Activated naive CD8-positive, alpha-beta T cell treated with anti-CD3 and anti-CD28 coated beads, Interleukin-2, amount 50 U/mL, for 24 hours (primary cell): ENCODE measurements at regions not wholly inside any gene's neighbourhood (a gene's known extent, or its start where the extent isn't known, plus 50 kb on each side); places are given as distances from the start of the nearest gene placed in this dataset.

Source experiments
- ATAC-seq: fragments of 150-1000 bp; cut with Tn5 transposase; one replicate; pipeline ENCODE4 v1.10.0; 2021
- DNase-seq: peaks from one replicate; pipeline ENCODE4 v3.0.0; 2021
- H3K27ac Mint-ChIP-seq: one replicate; pipeline ENCODE4 v1.8.0; 2021; ENCODE audit warnings: mild to moderate bottlenecking, mixed read lengths
- H3K27me3 Mint-ChIP-seq: one replicate; pipeline ENCODE4 v1.8.0; 2021; ENCODE audit warnings: mixed read lengths
- H3K36me3 Mint-ChIP-seq: one replicate; pipeline ENCODE4 v1.8.0; 2021; ENCODE audit warnings: low read depth, mixed read lengths
- H3K4me1 Mint-ChIP-seq: one replicate; pipeline ENCODE4 v1.8.0; 2021; ENCODE audit warnings: mixed read lengths
- H3K4me3 Mint-ChIP-seq: one replicate; pipeline ENCODE4 v1.8.0; 2021; ENCODE audit warnings: mild to moderate bottlenecking, moderate library complexity, mixed read lengths
- H3K9me3 Mint-ChIP-seq: one replicate; pipeline ENCODE4 v1.8.0; 2021; ENCODE audit warnings: mixed read lengths

DNA sequence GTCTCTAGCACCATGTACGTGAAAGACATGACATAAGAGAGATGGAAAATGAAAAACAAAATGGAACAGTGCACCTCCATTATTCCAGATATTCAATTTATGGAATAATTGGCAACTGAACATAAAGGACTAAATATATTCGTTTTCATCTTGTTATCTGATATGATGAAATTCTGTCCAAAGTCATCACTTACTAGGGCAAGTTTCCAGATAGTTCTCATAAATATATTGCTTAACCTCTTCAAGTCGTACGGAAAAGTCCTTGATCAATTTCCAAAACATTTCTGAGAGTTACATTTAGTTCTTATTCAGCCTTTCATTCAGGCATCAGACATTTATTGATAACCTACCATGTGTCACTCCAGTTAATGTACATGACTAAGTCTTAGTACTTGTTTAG is 185.2 kb downstream of the HGF start:
- Mint-ChIP-seq H3K27me3 (no peaks in the 10 kb centered on the region), H3K9me3 (peaks cover 4% of the 10 kb centered on the region), H3K36me3 (no peaks in the 10 kb centered on the region), H3K27ac (no peak overlapping the region), H3K4me3 (no peak overlapping the region), H3K4me1 (no peaks in the 10 kb centered on the region)
- no peak for DNase-seq
- ATAC-seq: no peak

DNA sequence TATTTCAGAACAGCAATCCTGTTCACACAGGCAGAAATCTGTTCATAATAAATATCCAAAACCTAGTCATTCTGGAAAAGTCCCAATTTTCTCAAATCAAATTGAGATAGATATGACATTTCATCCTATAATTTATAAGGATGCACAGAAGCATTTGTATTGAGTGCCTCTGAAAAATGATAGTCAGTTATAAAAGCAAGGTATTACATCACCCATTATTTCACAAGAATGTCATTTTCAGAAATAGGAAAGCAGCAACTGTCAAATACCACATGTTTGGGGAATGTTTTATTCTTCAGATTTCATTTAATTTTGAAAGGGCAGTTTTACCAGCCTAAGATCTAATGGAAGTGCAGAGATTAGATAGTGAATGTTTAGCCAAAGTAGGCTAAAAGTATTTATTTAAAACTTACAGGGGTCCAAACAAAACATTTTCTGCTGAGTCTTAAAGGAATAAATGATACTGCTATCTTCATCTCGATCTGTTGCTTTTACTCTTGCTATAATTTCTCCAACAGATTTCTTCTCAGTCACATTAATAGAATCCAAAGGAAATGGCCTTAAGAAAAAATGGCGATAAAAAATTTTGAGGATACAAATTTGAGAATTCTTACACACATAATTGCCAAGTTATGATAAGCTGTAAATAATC is 185.8 kb downstream of the HGF start:
- no peaks in the 10 kb centered on the region for H3K27me3 Mint-ChIP-seq
- peaks cover 4% of the 10 kb centered on the region for H3K9me3 Mint-ChIP-seq
- H3K4me1 Mint-ChIP-seq: no peaks in the 10 kb centered on the region

DNA sequence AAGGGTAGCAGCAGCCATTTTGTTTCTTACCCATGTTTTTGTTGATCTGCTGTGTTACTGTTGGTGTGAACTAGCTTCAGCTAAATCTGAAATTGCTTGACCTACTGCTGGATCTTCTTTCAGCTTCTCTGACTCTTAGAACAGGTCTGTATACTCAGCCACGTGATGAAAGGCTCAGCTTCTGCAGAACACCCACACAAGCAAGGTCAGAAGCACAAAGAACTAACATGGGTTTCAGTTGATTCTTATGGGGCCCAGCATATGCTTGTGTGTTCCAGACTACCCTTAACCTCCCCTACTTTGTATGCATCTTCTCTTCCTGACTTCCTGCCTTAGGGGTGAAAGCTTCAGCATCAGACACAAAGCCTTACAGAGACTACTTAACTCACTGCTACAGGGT is 186.8 kb downstream of the HGF start:
- no peak for DNase-seq
- Mint-ChIP-seq H3K4me3 (no peak overlapping the region), H3K27me3 (no peaks in the 10 kb centered on the region), H3K36me3 (no peaks in the 10 kb centered on the region), H3K27ac (no peak overlapping the region), H3K4me1 (no peaks in the 10 kb centered on the region), H3K9me3 (peaks cover 4% of the 10 kb centered on the region)
- ATAC-seq: no peak

More for the DNA sequence above, 185.8 kb downstream of the HGF start:
- DNase-seq (no peak), ATAC-seq (no peak)
- Mint-ChIP-seq H3K27ac (no peak overlapping the region), H3K4me3 (no peak overlapping the region), H3K36me3 (no peaks in the 10 kb centered on the region)

DNA sequence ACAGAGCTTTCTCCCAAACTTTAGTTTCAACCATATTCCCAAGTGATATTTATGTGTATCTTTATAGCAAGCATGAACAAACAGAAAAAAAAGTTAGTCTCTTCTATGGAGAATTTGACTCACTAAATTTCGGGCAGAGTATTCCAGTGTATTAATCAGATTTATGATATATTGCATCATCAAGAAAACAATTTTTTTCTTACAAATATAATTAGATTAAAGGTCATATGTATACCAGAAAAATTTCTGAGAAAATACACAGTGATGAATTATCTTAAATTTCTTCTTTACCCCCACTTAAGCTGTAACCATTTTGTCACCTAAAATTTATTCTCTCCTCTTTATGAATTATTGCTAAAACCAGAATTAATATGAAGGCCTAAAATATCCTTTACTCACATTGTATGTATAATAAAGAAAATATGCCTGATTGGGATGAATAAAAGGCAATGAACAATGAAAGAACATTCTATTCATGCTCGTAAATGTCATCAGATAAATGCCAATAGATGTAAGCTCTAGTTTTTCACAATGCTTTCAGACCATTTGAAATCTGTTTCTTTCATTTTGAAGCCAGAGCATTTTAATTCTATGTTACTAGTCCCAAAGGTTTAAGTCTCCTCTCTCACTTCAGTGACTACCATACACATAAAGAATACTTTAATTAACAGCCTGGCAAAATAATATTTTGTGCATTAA is 192.1 kb downstream of the HGF start:
- H3K4me1 Mint-ChIP-seq: no peaks in the 10 kb centered on the region
- no peak overlapping the region for H3K4me3 Mint-ChIP-seq

DNA sequence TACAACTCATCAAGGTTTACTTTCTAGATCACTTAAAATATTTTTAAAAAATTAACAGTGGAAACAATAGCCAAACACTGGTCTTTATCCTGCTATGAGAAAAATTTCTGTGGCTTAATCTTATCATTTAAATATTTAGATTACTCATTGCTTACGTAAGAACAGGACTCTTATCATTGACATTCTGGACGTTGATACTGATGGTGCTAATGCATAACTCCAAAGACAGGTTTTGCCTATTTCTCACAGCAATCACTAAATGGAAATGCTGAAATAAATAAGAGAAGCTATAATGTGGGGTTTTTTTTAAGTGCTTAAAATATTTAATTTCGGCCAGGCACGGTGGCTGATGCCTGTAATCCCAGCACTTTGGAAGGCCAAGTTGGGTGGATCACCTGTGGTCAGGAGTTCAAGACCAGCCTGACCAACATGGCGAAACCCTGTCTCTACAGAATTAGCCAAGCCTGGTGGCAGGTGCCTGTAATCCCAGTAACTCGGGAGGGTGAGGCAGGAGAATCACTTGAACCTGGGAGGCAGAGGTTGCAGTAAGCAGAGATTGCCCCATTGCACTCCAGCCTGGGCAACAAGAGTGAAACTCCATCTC is 195.0 kb downstream of the HGF start:
- no peak for DNase-seq
- Mint-ChIP-seq H3K4me1 (no peaks in the 10 kb centered on the region), H3K9me3 (peaks cover 5% of the 10 kb centered on the region), H3K27me3 (no peaks in the 10 kb centered on the region), H3K36me3 (no peaks in the 10 kb centered on the region), H3K27ac (no peak overlapping the region), H3K4me3 (no peak overlapping the region)
- ATAC-seq: no peak

More for the DNA sequence above, 192.1 kb downstream of the HGF start:
- no peak overlapping the region for H3K27ac Mint-ChIP-seq
- no peaks in the 10 kb centered on the region for H3K27me3 Mint-ChIP-seq
- peaks cover 8% of the 10 kb centered on the region for H3K9me3 Mint-ChIP-seq
- ATAC-seq (no peak), DNase-seq (no peak)
- no peaks in the 10 kb centered on the region for H3K36me3 Mint-ChIP-seq

DNA sequence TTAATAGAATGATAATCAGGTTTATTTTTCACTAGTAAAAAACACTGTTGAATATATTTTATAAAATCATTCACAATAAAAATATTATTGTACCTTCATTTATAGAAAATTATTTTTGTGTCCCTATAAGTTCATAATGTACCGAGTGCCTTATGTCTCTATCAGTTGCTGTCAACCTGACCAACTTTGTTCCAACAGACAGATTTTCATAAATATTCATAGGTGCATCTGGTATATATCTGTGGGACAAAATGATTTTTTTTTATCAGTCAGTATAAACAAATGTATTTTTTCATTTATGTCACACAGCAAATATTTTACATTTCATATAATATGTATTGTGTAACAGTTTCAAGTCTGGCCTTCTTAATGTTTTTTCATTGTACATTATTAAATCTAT is 195.9 kb downstream of the HGF start:
- no peaks in the 10 kb centered on the region for H3K36me3 Mint-ChIP-seq
- ATAC-seq: no peak
- H3K27me3 Mint-ChIP-seq: no peaks in the 10 kb centered on the region
- no peak overlapping the region for H3K4me3 Mint-ChIP-seq
- DNase-seq: no peak
- no peak overlapping the region for H3K27ac Mint-ChIP-seq
- peaks cover 5% of the 10 kb centered on the region for H3K9me3 Mint-ChIP-seq
- no peaks in the 10 kb centered on the region for H3K4me1 Mint-ChIP-seq

DNA sequence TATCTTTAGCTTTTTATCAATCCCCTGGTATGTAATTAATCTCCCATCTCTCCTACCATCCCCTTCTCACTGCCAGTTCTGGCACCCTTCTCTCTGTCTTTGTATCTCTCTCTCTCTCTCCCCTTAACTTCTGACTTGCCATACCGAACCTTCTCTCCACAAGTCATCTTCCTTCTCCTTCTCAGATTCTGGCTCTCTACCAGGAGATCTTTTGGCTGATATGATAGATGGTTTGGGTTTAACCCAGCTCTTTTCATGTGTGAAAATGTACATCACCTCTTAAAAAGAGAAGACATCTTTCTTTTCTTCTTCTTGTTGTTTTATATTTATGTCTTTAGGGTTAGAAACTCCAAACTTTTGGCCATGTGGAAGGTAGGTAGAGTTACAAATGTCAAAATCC is 196.7 kb downstream of the HGF start:
- no peaks in the 10 kb centered on the region for H3K27me3 Mint-ChIP-seq
- DNase-seq (no peak), ATAC-seq (no peak)
- H3K9me3 Mint-ChIP-seq: peaks cover 5% of the 10 kb centered on the region
- H3K4me3 Mint-ChIP-seq: no peak overlapping the region
- H3K27ac Mint-ChIP-seq: no peak overlapping the region
- no peaks in the 10 kb centered on the region for H3K4me1 Mint-ChIP-seq
- H3K36me3 Mint-ChIP-seq: no peaks in the 10 kb centered on the region

DNA sequence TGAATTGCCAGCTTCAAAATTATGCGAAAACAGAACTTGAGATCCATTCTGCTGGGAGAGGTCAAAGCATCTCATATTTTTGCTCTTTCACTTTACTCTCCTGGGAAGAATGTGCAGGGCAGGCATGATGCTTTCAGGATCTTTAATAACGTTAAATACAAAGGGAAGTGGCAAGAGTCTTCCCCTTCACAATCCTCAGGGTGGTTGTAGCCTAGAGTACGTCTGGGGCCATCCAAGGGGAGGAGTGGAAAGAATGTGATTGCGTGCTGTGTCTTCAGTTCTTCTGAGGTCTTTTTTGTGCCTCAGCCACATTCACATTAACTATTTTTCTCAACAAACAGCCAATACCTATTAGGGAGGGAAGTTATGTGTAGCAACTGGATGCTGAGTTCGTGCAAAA is 207.3 kb downstream of the HGF start:
- Mint-ChIP-seq H3K27me3 (no peaks in the 10 kb centered on the region), H3K27ac (no peak overlapping the region), H3K4me3 (no peak overlapping the region), H3K4me1 (no peaks in the 10 kb centered on the region), H3K9me3 (peaks cover 6% of the 10 kb centered on the region), H3K36me3 (no peaks in the 10 kb centered on the region)
- DNase-seq: no peak
- no peak for ATAC-seq

DNA sequence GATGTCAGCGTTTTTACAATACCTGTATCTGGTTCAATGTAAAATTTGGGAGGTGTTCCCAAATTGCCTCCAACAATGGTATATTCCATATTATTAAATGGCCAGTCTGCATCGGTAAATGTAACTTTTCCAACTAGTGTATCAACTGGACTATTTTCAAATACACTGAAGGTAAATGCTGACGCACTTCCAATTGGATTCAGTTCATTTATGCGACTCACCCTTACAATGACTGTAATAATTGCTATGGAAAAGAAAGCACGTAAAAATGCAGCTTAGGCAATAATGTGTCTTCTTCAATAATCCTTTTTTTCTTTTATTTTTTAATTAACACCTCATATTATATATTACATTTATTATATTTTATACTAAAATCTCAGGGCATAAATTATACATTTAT is 209.1 kb downstream of the HGF start:
- ATAC-seq (no peak), DNase-seq (no peak)
- H3K27me3 Mint-ChIP-seq: no peaks in the 10 kb centered on the region
- no peaks in the 10 kb centered on the region for H3K4me1 Mint-ChIP-seq
- no peak overlapping the region for H3K27ac Mint-ChIP-seq
- no peak overlapping the region for H3K4me3 Mint-ChIP-seq
- no peaks in the 10 kb centered on the region for H3K9me3 Mint-ChIP-seq
- H3K36me3 Mint-ChIP-seq: no peaks in the 10 kb centered on the region

DNA sequence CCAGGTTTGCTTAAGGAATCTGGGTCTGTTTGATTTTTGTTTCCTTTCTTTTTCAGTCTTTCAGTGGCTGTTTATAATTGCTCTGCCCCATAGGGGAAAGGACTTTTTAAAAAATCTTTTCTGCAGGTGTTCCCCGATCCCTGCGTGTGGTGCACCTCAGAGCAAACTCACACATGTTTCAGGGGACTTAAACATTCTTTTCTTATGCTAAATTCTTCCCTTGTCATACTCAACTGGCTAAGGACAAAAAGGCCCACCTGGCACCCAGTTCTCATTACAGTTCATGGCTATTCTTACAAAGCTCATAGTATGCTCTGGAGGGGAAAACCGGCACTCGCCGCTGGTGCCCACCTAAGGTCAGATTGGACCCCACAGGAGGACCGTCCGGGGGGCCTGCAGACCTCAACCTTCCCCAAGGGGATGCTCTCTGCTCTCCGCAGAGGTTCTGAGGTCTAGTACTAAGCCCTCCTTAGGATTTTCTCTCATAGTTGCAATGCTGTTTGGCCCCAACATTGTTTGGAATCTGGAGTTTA is 220.3 kb downstream of the HGF start:
- no peaks in the 10 kb centered on the region for H3K4me1 Mint-ChIP-seq
- no peak overlapping the region for H3K4me3 Mint-ChIP-seq
- no peaks in the 10 kb centered on the region for H3K27me3 Mint-ChIP-seq
- no peaks in the 10 kb centered on the region for H3K36me3 Mint-ChIP-seq
- no peak overlapping the region for H3K27ac Mint-ChIP-seq
- no peak for ATAC-seq
- DNase-seq: no peak
- peaks cover 4% of the 10 kb centered on the region for H3K9me3 Mint-ChIP-seq

DNA sequence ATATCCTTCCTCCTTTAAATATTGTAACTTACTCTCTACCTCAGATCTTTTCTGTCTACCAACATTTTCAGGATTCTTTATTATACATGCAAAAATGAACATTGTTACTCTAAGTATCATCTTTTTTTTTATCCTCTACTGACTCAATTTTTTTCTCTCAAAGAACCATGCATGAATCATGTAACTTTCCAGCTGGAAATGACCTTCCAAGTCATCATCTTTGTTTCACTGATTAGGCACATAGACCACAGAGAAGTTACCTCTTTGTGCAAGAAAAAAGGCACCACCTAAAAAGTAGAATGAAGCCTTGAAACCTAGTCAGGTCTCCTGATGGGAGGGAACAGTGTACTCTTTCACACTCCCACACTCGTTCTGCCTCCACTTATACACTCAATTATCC is 234.9 kb downstream of the HGF start:
- Mint-ChIP-seq H3K27ac (no peak overlapping the region), H3K4me1 (no peaks in the 10 kb centered on the region), H3K36me3 (no peaks in the 10 kb centered on the region), H3K4me3 (no peak overlapping the region), H3K27me3 (no peaks in the 10 kb centered on the region), H3K9me3 (no peaks in the 10 kb centered on the region)
- ATAC-seq (no peak), DNase-seq (no peak)

DNA sequence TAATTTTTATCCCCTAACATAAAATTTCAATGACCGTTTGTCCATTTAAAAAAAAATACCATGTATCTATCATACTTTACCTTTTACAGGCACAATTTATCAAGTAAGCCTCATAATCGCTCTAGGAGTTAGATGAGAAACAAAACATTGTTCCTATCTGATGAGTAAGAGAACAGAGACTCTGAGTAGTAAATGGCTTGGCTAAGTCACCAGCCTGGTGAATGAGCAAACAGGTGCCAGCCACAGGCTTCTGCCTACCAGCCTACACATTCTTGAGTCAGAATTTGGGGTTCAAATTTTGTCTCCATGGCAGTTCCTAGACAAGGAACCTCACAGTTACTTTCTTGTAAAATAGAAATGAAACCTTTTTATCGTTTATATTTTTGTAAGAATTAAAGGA is 235.4 kb downstream of the HGF start:
- no peaks in the 10 kb centered on the region for H3K36me3 Mint-ChIP-seq
- H3K4me3 Mint-ChIP-seq: no peak overlapping the region
- H3K27me3 Mint-ChIP-seq: no peaks in the 10 kb centered on the region
- no peaks in the 10 kb centered on the region for H3K9me3 Mint-ChIP-seq
- DNase-seq (no peak), ATAC-seq (no peak)
- H3K4me1 Mint-ChIP-seq: no peaks in the 10 kb centered on the region
- no peak overlapping the region for H3K27ac Mint-ChIP-seq

DNA sequence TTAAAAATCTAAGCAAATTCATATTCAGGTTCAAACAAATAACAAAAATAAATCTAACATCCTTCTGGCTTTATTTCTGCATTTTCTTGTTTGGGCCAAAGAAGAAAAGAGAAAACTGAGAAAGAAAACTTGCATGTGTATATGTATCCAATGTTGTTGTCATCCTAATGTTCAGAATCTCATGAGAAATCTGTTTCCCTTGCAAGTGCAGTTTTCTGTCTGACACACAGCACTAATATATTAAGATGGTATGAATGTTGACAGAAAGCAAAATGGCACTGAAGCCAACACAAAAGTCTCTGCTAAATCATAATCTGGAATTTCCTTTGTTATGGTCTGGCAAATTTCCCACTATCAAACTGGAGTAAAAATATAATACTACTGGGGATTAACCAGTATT is 235.9 kb downstream of the HGF start:
- Mint-ChIP-seq H3K9me3 (no peaks in the 10 kb centered on the region), H3K36me3 (no peaks in the 10 kb centered on the region), H3K4me3 (no peak overlapping the region), H3K27me3 (no peaks in the 10 kb centered on the region), H3K27ac (no peak overlapping the region), H3K4me1 (no peaks in the 10 kb centered on the region)
- ATAC-seq: no peak
- no peak for DNase-seq

DNA sequence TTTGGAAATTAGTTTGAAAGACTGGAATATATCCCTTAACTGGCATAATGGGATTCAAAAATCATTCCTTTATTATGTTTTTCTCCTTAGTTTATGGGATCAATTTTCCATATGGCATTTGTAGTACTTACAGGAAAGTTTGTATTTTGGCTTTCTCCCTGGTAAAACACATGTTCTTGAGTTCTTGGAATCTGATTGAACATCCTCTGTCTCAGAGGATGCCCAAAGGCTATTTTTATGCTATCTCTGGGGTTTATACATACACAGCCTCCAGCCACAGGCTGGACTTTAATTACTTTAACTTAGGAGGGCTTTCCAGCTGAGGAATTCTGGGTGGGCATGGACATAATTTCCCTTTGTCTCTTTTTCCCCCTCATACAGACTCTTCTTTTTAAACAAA is 236.4 kb downstream of the HGF start:
- ATAC-seq: no peak
- Mint-ChIP-seq H3K36me3 (no peaks in the 10 kb centered on the region), H3K27me3 (no peaks in the 10 kb centered on the region), H3K9me3 (no peaks in the 10 kb centered on the region), H3K27ac (no peak overlapping the region), H3K4me1 (no peaks in the 10 kb centered on the region), H3K4me3 (no peak overlapping the region)
- no peak for DNase-seq

DNA sequence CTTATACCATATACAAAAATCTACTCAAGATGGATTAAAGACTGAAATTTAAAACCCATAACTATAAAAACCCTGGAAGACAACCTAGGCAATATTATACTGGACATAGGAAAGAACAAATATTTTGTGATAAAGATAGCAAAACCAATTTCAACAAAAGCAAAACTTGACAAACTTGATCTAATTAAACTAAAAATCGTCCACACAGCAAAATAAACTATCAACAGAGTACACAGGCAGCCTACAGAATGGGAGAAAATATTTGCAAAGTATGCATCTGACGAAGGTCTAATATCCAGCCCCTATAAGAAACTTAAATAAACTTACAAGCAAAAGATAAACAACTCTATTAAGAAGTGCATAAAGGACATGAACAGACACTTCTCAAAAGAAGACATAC is 240.1 kb downstream of the HGF start:
- H3K4me3 Mint-ChIP-seq: no peak overlapping the region
- H3K36me3 Mint-ChIP-seq: no peaks in the 10 kb centered on the region
- ATAC-seq: no peak
- H3K27ac Mint-ChIP-seq: no peak overlapping the region
- no peaks in the 10 kb centered on the region for H3K4me1 Mint-ChIP-seq
- no peak for DNase-seq
- H3K27me3 Mint-ChIP-seq: no peaks in the 10 kb centered on the region
- no peaks in the 10 kb centered on the region for H3K9me3 Mint-ChIP-seq
